SU-DHL-6 (cell line): ENCODE measurements at regions not wholly inside any gene's neighbourhood (a gene's known extent, or its start where the extent isn't known, plus 50 kb on each side); places are given as distances from the start of the nearest gene placed in this dataset.

ENCODE experiments used
- H2AFZ ChIP-seq: fragments of 200-600 bp; sonication (generic); 2 replicates; pipeline ENCODE4 v1.6.1; 2014; ENCODE audit warnings: low read depth, mild to moderate bottlenecking, moderate library complexity, mixed read lengths, antibody characterized with exemption, low read length; ENCODE audit not compliant: severe bottlenecking
- H3F3A ChIP-seq: fragments of 200-600 bp; shearing (Covaris generic); 2 replicates; pipeline ENCODE4 v1.6.0; 2016; ENCODE audit warnings: antibody characterized with exemption, mild to moderate bottlenecking; ENCODE audit not compliant: insufficient read depth
- H3K27ac ChIP-seq: fragments of 200-600 bp; sonication (generic); 2 replicates; pipeline ENCODE4 v1.5.1; 2016; ENCODE audit warnings: low read depth, mild to moderate bottlenecking, low read length, moderate library complexity, mixed read lengths
- H3K27me3 ChIP-seq: fragments of 200-600 bp; sonication (generic), shearing (Covaris generic); 2 replicates; pipeline ENCODE4 v1.6.0; 2014; ENCODE audit warnings: mild to moderate bottlenecking, low read length
- H3K36me3 ChIP-seq: fragments of 200-600 bp; sonication (generic); 2 replicates; pipeline ENCODE4 v1.6.1; 2014; ENCODE audit warnings: mild to moderate bottlenecking, low read length, mixed read lengths
- H3K4me2 ChIP-seq: fragments of 300-600, 200-600 bp; shearing (Covaris generic), sonication (generic); 2 replicates; pipeline ENCODE4 v1.6.0; 2014; ENCODE audit warnings: low read length, low read depth, mild to moderate bottlenecking; ENCODE audit not compliant: poor library complexity, severe bottlenecking
- H3K4me3 ChIP-seq: fragments of 200-600 bp; sonication (generic); 2 replicates; pipeline ENCODE4 v1.5.1; 2014; ENCODE audit warnings: antibody characterized with exemption, low read length, mild to moderate bottlenecking, mixed read lengths; ENCODE audit not compliant: insufficient read depth, poor library complexity, severe bottlenecking
- H3K79me2 ChIP-seq: fragments of 200-600 bp; sonication (generic); 2 replicates; pipeline ENCODE4 v1.6.1; 2014; ENCODE audit warnings: mild to moderate bottlenecking, low read length, moderate library complexity; ENCODE audit not compliant: insufficient read depth
- H3K9ac ChIP-seq: fragments of 200-600 bp; sonication (generic); 2 replicates; pipeline ENCODE4 v1.7.0; 2014; ENCODE audit warnings: mild to moderate bottlenecking, low read length
- H3K9me2 ChIP-seq: fragments of 200-600 bp; sonication (generic); replicated peaks from 2 replicates; pipeline ENCODE4 v1.6.1; 2014; ENCODE audit warnings: low read length; ENCODE audit not compliant: insufficient read depth
- H3K9me3 ChIP-seq: fragments of 200-600 bp; sonication (generic); 2 replicates; pipeline ENCODE4 v1.6.1; 2014; ENCODE audit warnings: low read length, mixed read lengths; ENCODE audit not compliant: insufficient read depth
- H4K20me1 ChIP-seq: fragments of 200-600 bp; sonication (generic); 2 replicates; pipeline ENCODE4 v1.6.1; 2014; ENCODE audit warnings: low read depth, mild to moderate bottlenecking, antibody characterized with exemption, low read length, moderate library complexity, mixed read lengths
- EZH2phosphoT487 ChIP-seq: fragments of 200-600 bp; sonication (generic), shearing (Covaris generic); conservative IDR thresholded peaks from 2 replicates; pipeline ENCODE4 v1.6.1; 2018; ENCODE audit warnings: mild to moderate bottlenecking, antibody characterized with exemption, low read length, moderate library complexity, mixed read lengths
- TF ChIP-seq, protein P1 (sequence below): fragments of 200-600 bp; sonication (generic); IDR thresholded peaks from one replicate; pipeline ENCODE4 v1.5.1; 2017; ENCODE audit warnings: antibody characterized with exemption, mild to moderate bottlenecking, low read length, moderate library complexity; ENCODE audit not compliant: insufficient read depth, poor library complexity, severe bottlenecking

DNA sequence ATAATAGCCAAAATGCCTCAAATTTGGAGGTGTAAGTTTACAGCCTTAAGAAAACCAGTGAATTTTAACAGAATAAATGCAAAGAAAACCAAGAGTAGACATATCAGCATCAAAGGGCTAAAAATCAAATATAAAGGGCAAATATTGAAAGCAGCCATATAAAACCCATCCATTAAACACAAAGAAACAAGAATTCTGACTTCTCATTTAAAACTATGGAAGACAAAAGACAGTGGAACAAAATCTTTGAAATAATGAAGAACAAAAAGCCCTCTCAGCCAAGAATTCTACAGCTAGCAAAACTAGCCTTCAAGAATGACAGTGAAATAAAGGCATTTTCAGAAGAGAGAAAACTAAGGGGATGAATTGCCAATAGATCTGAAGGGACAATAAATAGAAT, 91.3 kb upstream of the FST start:
- peaks cover 8% of the 10 kb centered on the region; the same call in 1 of the 2 replicates for H3K9me3 ChIP-seq
- H3K4me3 ChIP-seq = no peak overlapping the region
- H3F3A ChIP-seq = no peaks in the 10 kb centered on the region
- H3K9ac ChIP-seq = no peak overlapping the region
- H3K27ac ChIP-seq = no peak overlapping the region
- no peaks in the 10 kb centered on the region for H4K20me1 ChIP-seq
- no peaks in the 10 kb centered on the region for H3K79me2 ChIP-seq
- H3K4me2 ChIP-seq = no peak overlapping the region
- H3K36me3 ChIP-seq = peaks cover 4% of the 10 kb centered on the region; the same call in 1 of the 2 replicates
- no peaks in the 10 kb centered on the region for H3K27me3 ChIP-seq
- H2AFZ ChIP-seq = no peak overlapping the region
- H3K9me2 ChIP-seq = no peaks in the 10 kb centered on the region
- TF ChIP-seq EZH2phosphoT487 = no peak
- TF ChIP-seq, protein P1, sequence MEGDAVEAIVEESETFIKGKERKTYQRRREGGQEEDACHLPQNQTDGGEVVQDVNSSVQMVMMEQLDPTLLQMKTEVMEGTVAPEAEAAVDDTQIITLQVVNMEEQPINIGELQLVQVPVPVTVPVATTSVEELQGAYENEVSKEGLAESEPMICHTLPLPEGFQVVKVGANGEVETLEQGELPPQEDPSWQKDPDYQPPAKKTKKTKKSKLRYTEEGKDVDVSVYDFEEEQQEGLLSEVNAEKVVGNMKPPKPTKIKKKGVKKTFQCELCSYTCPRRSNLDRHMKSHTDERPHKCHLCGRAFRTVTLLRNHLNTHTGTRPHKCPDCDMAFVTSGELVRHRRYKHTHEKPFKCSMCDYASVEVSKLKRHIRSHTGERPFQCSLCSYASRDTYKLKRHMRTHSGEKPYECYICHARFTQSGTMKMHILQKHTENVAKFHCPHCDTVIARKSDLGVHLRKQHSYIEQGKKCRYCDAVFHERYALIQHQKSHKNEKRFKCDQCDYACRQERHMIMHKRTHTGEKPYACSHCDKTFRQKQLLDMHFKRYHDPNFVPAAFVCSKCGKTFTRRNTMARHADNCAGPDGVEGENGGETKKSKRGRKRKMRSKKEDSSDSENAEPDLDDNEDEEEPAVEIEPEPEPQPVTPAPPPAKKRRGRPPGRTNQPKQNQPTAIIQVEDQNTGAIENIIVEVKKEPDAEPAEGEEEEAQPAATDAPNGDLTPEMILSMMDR = no peak

DNA sequence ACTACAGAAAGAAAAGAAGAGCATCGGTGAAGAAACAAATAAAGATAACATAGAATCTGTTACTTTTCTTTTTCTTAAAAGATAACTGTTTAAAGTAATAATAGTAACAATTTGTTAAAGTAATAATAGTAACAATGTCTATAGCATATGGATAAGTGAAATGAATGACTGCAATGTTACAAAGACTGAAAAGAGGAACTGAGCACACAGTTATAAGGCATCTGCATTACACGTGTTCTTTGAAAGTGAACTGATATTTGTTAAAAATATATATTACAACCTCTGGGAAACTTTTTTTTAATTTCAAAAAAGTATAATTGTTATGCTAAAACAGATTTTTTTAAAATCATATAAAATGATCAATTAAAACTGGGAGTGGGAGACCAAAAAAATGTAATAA, 88.4 kb upstream of the FST start:
- Histone ChIP-seq H3K9me3 (peaks cover 8% of the 10 kb centered on the region; the same call in 1 of the 2 replicates), H3K27me3 (no peaks in the 10 kb centered on the region), H3K9me2 (no peaks in the 10 kb centered on the region), H3K27ac (no peak overlapping the region), H3K4me2 (no peak overlapping the region), H2AFZ (no peak overlapping the region), H3F3A (no peaks in the 10 kb centered on the region), H3K36me3 (peaks cover 4% of the 10 kb centered on the region; the same call in 1 of the 2 replicates), H3K9ac (no peak overlapping the region), H4K20me1 (no peaks in the 10 kb centered on the region), H3K4me3 (no peak overlapping the region), H3K79me2 (no peaks in the 10 kb centered on the region)
- TF ChIP-seq EZH2phosphoT487 = no peak
- TF ChIP-seq, protein P1 = no peak

DNA sequence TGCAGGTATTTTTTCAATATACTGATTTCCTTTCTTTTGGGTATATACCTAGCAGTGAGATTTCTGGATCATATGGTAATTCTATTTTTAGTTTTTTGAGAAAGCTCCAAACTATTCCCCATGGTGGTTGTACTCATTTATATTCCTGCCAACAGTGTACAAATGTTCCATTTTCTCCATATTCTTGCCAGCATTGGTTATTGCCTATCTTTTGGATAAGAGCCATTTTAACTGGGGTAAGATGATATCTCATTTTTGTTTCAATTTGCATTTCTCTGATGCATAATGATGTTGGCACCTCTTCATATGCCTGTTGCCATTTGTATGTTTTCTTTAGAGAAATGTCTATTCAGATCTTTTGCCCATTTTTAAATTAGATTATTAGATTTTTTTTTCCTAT, 85.6 kb upstream of the FST start:
- H3K9me3 ChIP-seq = no peaks in the 10 kb centered on the region
- no peak overlapping the region for H3K4me2 ChIP-seq
- no peak overlapping the region for H2AFZ ChIP-seq
- H3K9me2 ChIP-seq = no peaks in the 10 kb centered on the region
- no peak overlapping the region for H3K4me3 ChIP-seq
- H3K9ac ChIP-seq = no peak overlapping the region
- H3K79me2 ChIP-seq = no peaks in the 10 kb centered on the region
- no peaks in the 10 kb centered on the region for H3K27me3 ChIP-seq
- no peaks in the 10 kb centered on the region for H3F3A ChIP-seq
- H3K27ac ChIP-seq = no peak overlapping the region
- no peaks in the 10 kb centered on the region for H4K20me1 ChIP-seq
- no peaks in the 10 kb centered on the region for H3K36me3 ChIP-seq
- TF ChIP-seq, protein P1 = no peak
- no peak for TF ChIP-seq EZH2phosphoT487
